Glutamatergic neuron (in vitro differentiated cells): ENCODE measurements at regions not wholly inside any gene's neighbourhood (a gene's known extent, or its start where the extent isn't known, plus 50 kb on each side); places are given as distances from the start of the nearest gene placed in this dataset.
"Not testable (repeated sequence)": the region's sequence is repeated elsewhere in the genome, so short reads cannot be mapped to it uniquely, and the experiment has no call there.

ENCODE experiments used
- DNase-seq: peaks from one replicate; pipeline ENCODE4 v3.0.0; 2022
- H3K27ac Mint-ChIP-seq: one replicate; pipeline ENCODE4 v1.8.0; 2020; ENCODE audit warnings: mild to moderate bottlenecking, mixed read lengths, inconsistent platforms; ENCODE audit not compliant: unreplicated experiment
- H3K27me3 Mint-ChIP-seq: one replicate; pipeline ENCODE4 v1.8.0; 2020; ENCODE audit warnings: mild to moderate bottlenecking, moderate library complexity, mixed read lengths, inconsistent platforms; ENCODE audit not compliant: unreplicated experiment
- H3K36me3 Mint-ChIP-seq: one replicate; pipeline ENCODE4 v1.8.0; 2020; ENCODE audit warnings: mild to moderate bottlenecking, mixed read lengths, inconsistent platforms; ENCODE audit not compliant: unreplicated experiment
- H3K4me1 Mint-ChIP-seq: one replicate; pipeline ENCODE4 v1.8.0; 2020; ENCODE audit warnings: mild to moderate bottlenecking, low read depth, mixed read lengths, inconsistent platforms; ENCODE audit not compliant: unreplicated experiment
- H3K4me3 Mint-ChIP-seq: one replicate; pipeline ENCODE4 v1.8.0; 2020; ENCODE audit warnings: mild to moderate bottlenecking, mixed read lengths, inconsistent platforms; ENCODE audit not compliant: unreplicated experiment
- H3K9me3 Mint-ChIP-seq: one replicate; pipeline ENCODE4 v1.8.0; 2020; ENCODE audit warnings: mild to moderate bottlenecking, moderate library complexity, mixed read lengths, inconsistent platforms; ENCODE audit not compliant: unreplicated experiment
- CTCF ChIP-seq: fragments of 200-600 bp; sonication (generic); IDR thresholded peaks from one replicate; pipeline ENCODE4 v1.5.0; 2021; ENCODE audit not compliant: partially characterized antibody, unreplicated experiment

GRCh38 chr13:80814541-80814940 lies 473.6 kb upstream of the SPRY2 start:
- H3K4me3 Mint-ChIP-seq: no peak overlapping the region
- no peaks in the 10 kb centered on the region for H3K36me3 Mint-ChIP-seq
- H3K4me1 Mint-ChIP-seq: no peaks in the 10 kb centered on the region
- DNase-seq: no peak
- H3K27me3 Mint-ChIP-seq: no peaks in the 10 kb centered on the region
- TF ChIP-seq CTCF: no peak
- H3K27ac Mint-ChIP-seq: no peak overlapping the region
- H3K9me3 Mint-ChIP-seq: peaks cover 4% of the 10 kb centered on the region

- not testable (repeated sequence) for H3K9me3 Mint-ChIP-seq, H3K36me3 Mint-ChIP-seq, DNase-seq, H3K4me1 Mint-ChIP-seq, H3K27me3 Mint-ChIP-seq, H3K27ac Mint-ChIP-seq, H3K4me3 Mint-ChIP-seq
Measured at GRCh38 chr13:80810294-80810693, 469.4 kb upstream of the SPRY2 start.

GRCh38 chr13:80802946-80803345 lies 462.0 kb upstream of the SPRY2 start:
- DNase-seq: no peak
- Mint-ChIP-seq H3K36me3 (no peaks in the 10 kb centered on the region), H3K4me3 (no peak overlapping the region), H3K27me3 (peaks cover 1% of the 10 kb centered on the region), H3K4me1 (no peaks in the 10 kb centered on the region), H3K27ac (no peak overlapping the region), H3K9me3 (no peaks in the 10 kb centered on the region)
- no peak for TF ChIP-seq CTCF

GRCh38 chr13:80798576-80799133 lies 457.7 kb upstream of the SPRY2 start:
- Mint-ChIP-seq H3K36me3 (no peaks in the 10 kb centered on the region), H3K27ac (no peak overlapping the region), H3K27me3 (no peaks in the 10 kb centered on the region), H3K4me3 (no peak overlapping the region), H3K4me1 (no peaks in the 10 kb centered on the region), H3K9me3 (no peaks in the 10 kb centered on the region)
- TF ChIP-seq CTCF: no peak
- no peak for DNase-seq

- Mint-ChIP-seq H3K36me3 (no peaks in the 10 kb centered on the region), H3K27ac (no peak overlapping the region), H3K27me3 (no peaks in the 10 kb centered on the region), H3K4me3 (no peak overlapping the region), H3K9me3 (no peaks in the 10 kb centered on the region), H3K4me1 (peaks cover 12% of the 10 kb centered on the region)
- TF ChIP-seq CTCF: no peak
- DNase-seq: no peak
Measured at GRCh38 chr13:80787604-80788003, 446.7 kb upstream of the SPRY2 start.
